Ishikawa (cell line): ENCODE measurements at regions not wholly inside any gene's neighbourhood (a gene's known extent, or its start where the extent isn't known, plus 50 kb on each side); places are given as distances from the start of the nearest gene placed in this dataset.

ENCODE experiments used
- CEBPB ChIP-seq: IDR thresholded peaks from 2 replicates; pipeline ENCODE4 v1.6.1; 2012
- CREB1 ChIP-seq: IDR thresholded peaks from 2 replicates; pipeline ENCODE4 v1.6.1; 2012; ENCODE audit warnings: low read depth
- EGR1 ChIP-seq: IDR thresholded peaks from 2 replicates; pipeline ENCODE4 v1.6.1; 2012
- EP300 ChIP-seq: IDR thresholded peaks from 2 replicates; pipeline ENCODE4 v1.6.1; 2012; ENCODE audit warnings: borderline replicate concordance
- FOXM1 ChIP-seq: IDR thresholded peaks from 2 replicates; pipeline ENCODE4 v1.6.1; 2012; ENCODE audit warnings: low read depth, borderline replicate concordance
- NFIC ChIP-seq: IDR thresholded peaks from 2 replicates; pipeline ENCODE4 v1.6.1; 2012
- RAD21 ChIP-seq: IDR thresholded peaks from 2 replicates; pipeline ENCODE4 v1.6.1; 2012; ENCODE audit warnings: low read depth
- TAF1 ChIP-seq: IDR thresholded peaks from 2 replicates; pipeline ENCODE4 v1.6.1; 2012; ENCODE audit warnings: low read depth, mild to moderate bottlenecking
- TCF12 ChIP-seq: IDR thresholded peaks from 2 replicates; pipeline ENCODE4 v1.6.1; 2012; ENCODE audit warnings: low read depth
- TEAD4 ChIP-seq: IDR thresholded peaks from 2 replicates; pipeline ENCODE4 v1.6.1; 2012
- YY1 ChIP-seq: IDR thresholded peaks from 2 replicates; pipeline ENCODE4 v1.6.1; 2012; ENCODE audit warnings: low read depth
- ZBTB7A ChIP-seq: IDR thresholded peaks from 2 replicates; pipeline ENCODE4 v1.6.1; 2012; ENCODE audit warnings: low read depth
- TF ChIP-seq, protein P1 (sequence below): IDR thresholded peaks from 2 replicates; pipeline ENCODE4 v1.6.1; 2012
- TF ChIP-seq, protein P2 (sequence below): IDR thresholded peaks from 2 replicates; pipeline ENCODE4 v1.6.1; 2012; ENCODE audit warnings: low read depth, mild to moderate bottlenecking
- TF ChIP-seq, protein P3 (sequence below): IDR thresholded peaks from 2 replicates; pipeline ENCODE4 v1.6.1; 2012

DNA sequence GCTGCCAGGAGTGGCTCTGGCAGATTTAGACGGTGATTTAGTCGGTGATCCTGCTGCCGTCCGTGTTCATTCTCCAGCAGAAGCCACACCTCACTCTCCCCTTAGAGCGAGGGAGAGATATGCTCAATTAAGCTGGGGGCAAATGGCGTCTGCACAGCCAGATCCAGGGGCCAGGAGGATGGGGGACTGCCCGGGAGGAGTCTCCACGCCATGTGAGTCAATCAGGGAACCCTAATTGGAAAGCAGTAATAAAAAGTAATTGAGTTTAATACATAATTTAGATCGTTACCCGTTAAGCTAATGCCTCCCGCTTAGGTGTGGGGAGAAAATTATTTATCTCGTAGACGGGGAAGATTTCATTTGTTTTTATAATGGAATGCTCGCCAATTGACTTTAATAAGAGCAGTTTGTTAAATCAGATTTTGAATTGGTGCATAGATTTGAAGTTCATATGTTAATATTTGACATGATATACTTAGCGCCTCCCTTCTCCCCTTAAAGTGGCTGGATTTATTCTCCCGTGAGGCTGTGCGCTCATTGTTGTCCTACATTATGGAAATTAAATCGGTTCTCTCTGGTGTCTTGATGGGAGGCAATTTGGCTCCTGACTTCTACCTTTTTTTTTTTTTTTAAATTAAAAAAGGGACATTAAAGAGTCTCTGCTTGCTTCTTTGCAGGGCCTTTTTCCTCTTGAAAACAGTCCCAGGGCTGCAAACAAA lies 104.9 kb upstream of the C14orf180 start:
- TF ChIP-seq YY1, result no peak
- TF ChIP-seq, protein P1, sequence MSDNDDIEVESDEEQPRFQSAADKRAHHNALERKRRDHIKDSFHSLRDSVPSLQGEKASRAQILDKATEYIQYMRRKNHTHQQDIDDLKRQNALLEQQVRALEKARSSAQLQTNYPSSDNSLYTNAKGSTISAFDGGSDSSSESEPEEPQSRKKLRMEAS, result no peak
- no peak for TF ChIP-seq NFIC
- TF ChIP-seq, protein P2, sequence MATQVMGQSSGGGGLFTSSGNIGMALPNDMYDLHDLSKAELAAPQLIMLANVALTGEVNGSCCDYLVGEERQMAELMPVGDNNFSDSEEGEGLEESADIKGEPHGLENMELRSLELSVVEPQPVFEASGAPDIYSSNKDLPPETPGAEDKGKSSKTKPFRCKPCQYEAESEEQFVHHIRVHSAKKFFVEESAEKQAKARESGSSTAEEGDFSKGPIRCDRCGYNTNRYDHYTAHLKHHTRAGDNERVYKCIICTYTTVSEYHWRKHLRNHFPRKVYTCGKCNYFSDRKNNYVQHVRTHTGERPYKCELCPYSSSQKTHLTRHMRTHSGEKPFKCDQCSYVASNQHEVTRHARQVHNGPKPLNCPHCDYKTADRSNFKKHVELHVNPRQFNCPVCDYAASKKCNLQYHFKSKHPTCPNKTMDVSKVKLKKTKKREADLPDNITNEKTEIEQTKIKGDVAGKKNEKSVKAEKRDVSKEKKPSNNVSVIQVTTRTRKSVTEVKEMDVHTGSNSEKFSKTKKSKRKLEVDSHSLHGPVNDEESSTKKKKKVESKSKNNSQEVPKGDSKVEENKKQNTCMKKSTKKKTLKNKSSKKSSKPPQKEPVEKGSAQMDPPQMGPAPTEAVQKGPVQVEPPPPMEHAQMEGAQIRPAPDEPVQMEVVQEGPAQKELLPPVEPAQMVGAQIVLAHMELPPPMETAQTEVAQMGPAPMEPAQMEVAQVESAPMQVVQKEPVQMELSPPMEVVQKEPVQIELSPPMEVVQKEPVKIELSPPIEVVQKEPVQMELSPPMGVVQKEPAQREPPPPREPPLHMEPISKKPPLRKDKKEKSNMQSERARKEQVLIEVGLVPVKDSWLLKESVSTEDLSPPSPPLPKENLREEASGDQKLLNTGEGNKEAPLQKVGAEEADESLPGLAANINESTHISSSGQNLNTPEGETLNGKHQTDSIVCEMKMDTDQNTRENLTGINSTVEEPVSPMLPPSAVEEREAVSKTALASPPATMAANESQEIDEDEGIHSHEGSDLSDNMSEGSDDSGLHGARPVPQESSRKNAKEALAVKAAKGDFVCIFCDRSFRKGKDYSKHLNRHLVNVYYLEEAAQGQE, result no peak
- TF ChIP-seq, protein P3, sequence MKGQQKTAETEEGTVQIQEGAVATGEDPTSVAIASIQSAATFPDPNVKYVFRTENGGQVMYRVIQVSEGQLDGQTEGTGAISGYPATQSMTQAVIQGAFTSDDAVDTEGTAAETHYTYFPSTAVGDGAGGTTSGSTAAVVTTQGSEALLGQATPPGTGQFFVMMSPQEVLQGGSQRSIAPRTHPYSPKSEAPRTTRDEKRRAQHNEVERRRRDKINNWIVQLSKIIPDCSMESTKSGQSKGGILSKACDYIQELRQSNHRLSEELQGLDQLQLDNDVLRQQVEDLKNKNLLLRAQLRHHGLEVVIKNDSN, result no peak
- no peak for TF ChIP-seq TAF1
- TF ChIP-seq ZBTB7A, result no peak
- TF ChIP-seq EP300, result no peak
- no peak for TF ChIP-seq CEBPB
- no peak for TF ChIP-seq TCF12
- no peak for TF ChIP-seq CREB1
- no peak for TF ChIP-seq EGR1
- TF ChIP-seq TEAD4, result no peak
- no peak for TF ChIP-seq FOXM1
- TF ChIP-seq RAD21, result no peak

DNA sequence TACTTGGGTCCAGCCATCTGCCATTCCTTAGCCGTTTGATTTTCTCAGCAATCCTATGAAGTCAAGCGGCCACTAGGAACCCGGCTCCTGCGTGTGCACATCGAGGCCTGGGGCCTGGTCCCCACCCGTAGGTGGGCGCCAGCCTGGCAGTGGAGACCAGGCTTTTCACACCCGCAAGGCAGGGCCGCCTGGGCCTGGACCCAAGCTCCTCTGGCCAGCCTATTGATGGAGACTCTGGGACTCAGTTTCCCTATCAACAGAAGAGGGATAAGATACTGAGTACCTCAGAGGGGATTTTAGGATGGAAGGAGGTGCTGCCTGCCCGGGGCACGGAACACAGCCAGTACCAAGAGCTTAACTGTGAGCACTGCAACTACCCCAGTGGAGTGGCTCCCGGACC lies 104.3 kb upstream of the C14orf180 start:
- TF ChIP-seq FOXM1 (no peak), TAF1 (no peak), RAD21 (no peak), CEBPB (no peak), NFIC (no peak)
- TF ChIP-seq, protein P2, result no peak

DNA sequence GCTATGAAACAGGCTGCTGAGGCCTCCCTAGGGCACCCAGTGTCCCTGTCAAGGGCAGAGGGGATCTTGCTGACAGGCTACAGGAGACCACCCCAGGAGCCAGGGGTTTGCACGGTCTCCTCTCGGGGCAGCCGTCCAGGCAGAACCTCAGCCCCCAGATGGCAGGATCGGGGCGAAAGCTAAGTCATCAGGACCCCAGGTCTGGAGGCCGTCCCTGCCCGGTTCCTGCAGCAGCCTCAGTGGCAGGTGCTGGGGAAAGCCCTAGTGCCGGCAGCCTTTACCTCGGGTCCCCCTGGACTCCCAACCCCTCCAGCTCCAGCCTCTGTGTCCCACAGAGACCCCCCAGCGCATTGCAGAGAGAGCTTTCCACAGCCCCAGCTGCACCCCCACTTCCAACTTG lies 103.8 kb upstream of the C14orf180 start:
- TF ChIP-seq CEBPB, result no peak
- no peak for TF ChIP-seq ZBTB7A
- no peak for TF ChIP-seq EGR1
- TF ChIP-seq YY1, result no peak
- TF ChIP-seq, protein P2, result no peak
- no peak for TF ChIP-seq FOXM1
- TF ChIP-seq TEAD4, result no peak
- TF ChIP-seq, protein P1, result no peak
- TF ChIP-seq, protein P3, result no peak
- no peak for TF ChIP-seq TAF1
- TF ChIP-seq EP300, result no peak
- TF ChIP-seq RAD21, result no peak
- no peak for TF ChIP-seq TCF12
- TF ChIP-seq NFIC, result no peak

DNA sequence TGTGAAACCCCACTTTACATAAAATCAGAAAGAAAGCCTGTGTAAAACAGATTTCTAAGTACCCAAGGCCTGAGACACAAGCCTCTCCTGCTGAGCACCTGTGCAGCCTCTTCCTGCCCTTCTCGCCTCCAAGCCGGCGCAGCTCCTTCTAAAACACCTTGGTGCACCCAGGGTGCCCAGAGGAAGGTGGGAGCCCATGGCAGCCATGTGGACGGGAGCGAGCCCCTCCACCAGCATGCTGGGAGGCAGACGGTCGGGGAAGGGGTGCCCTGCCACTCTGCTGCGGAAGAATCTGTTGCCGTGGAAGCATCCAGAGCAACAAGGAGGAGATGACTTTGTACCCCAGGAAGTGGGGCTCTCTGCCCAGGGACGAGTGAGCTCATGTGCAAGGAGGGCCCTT lies 103.1 kb upstream of the C14orf180 start:
- TF ChIP-seq RAD21, result no peak
- no peak for TF ChIP-seq ZBTB7A
- TF ChIP-seq, protein P2, result no peak
- TF ChIP-seq FOXM1, result no peak
- TF ChIP-seq TCF12, result no peak
- TF ChIP-seq NFIC, result no peak
- no peak for TF ChIP-seq YY1
- no peak for TF ChIP-seq EP300
- TF ChIP-seq TEAD4, result no peak
- TF ChIP-seq, protein P1, result no peak
- TF ChIP-seq TAF1, result no peak
- TF ChIP-seq, protein P3, result no peak
- TF ChIP-seq CEBPB, result no peak
- no peak for TF ChIP-seq EGR1
- no peak for TF ChIP-seq CREB1
